Right lobe of liver (tissue), 4 donors: ENCODE measurements at regions not wholly inside any gene's neighbourhood (a gene's known extent, or its start where the extent isn't known, plus 50 kb on each side); places are given as distances from the start of the nearest gene placed in this dataset.
"Not testable (repeated sequence)": the region's sequence is repeated elsewhere in the genome, so short reads cannot be mapped to it uniquely, and the experiment has no call there.

Source experiments
- CTCF ChIP-seq, 4 donors: fragments of 200-600 bp in 3 of 4; fragments of 450-650 bp in 1 of 4; IDR thresholded peaks; one replicate each; pipeline versions ENCODE4 v1.5.1 to v1.8.0; 2016 to 2022; ENCODE audit warnings: antibody characterized with exemption in 4 of 4, mild to moderate bottlenecking in 2 of 4
- POLR2A ChIP-seq: fragments of 450-650 bp; IDR thresholded peaks from one replicate; pipeline ENCODE4 v1.6.1; 2017; ENCODE audit warnings: antibody characterized with exemption, mild to moderate bottlenecking
- donor health status: DM: no; HTN: no; CAD: no.
- donor health status: DM: no; HTN: no; CAD: no.
- donor health status: DM: no; HTN: yes; CAD: no.

GRCh38 chr22:11361496-11361895 lies 4166.5 kb upstream of the OR11H1 start:
- not testable (repeated sequence) for TF ChIP-seq CTCF (IDR thresholded peaks at IDR 0.05); POLR2A
